ENCODE measurements at regions not wholly inside any gene's neighbourhood (a gene's known extent, or its start where the extent isn't known, plus 50 kb on each side); places are given as distances from the start of the nearest gene placed in this dataset.

DNA sequence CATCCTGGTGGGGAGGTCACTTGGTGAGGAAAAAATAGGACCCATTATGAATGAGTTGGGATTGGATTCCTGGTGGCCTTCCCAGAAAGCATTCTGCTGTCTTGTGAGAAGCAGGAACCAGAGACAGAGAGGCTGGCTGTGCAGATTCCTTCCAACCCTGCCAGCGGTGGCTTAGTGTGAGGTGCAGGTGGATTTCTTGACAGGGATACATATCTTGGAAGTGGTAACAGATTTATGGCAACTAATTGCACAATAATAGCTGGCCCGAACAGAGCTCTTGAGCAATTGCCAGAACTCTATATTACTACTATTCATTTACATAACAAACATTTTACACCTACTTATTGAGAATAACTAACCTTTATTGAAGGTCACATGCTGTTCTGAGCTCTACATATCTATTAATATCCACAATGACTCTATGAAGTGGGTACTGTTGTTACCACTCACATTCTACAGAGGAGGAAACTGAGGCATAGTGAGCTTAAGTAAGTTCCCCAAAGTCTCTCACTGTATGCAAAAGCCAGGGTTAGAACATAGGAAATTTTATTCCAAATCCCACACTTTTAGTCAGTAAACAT is 173.9 kb upstream of the SERP2 start:
- TF ChIP-seq POLR2A (IDR thresholded peaks at IDR 0.05; ENCODE audit: low read depth, low read length) (no peak), SPI1 (IDR thresholded peaks at IDR 0.05; ENCODE audit: low read depth, low read length) (no peak), POU2F2 (IDR thresholded peaks at IDR 0.05; ENCODE audit: low read depth, low read length) (no peak), TAF1 (IDR thresholded peaks at IDR 0.05; ENCODE audit: low read depth, low read length) (no peak), PAX5 (IDR thresholded peaks at IDR 0.05; ENCODE audit: insufficient read depth, low read length, severe bottlenecking) (no peak), POLR2AphosphoS5 (IDR thresholded peaks at IDR 0.05; ENCODE audit: low read depth, low read length) (no peak)
- FAIRE-seq (no peak), DNase-seq (ENCODE audit: insufficient read length, low spot score) (no peak)

DNA sequence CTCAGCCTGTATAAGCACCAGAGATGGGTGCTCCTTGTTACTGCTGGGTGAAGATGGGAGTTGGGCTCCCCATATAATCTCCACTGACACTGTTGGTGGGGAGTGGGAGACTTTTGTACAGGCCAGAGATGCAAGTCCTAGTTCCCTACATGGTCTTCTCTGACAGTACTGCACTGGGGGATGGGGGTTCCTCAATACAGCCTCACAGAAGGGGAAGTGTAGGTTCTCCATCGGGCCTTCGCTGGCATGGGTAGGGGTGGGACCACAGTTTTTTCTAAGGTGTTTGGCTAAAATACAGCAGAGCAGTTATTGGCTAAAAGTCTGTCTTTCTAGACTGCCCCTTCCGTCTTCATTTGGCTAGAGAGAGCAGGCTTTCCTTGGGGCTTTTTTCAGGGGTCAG is 167.2 kb upstream of the SERP2 start:
- FAIRE-seq (no peak), DNase-seq (ENCODE audit: insufficient read length, low spot score) (no peak)
- TF ChIP-seq TAF1 (IDR thresholded peaks at IDR 0.05; ENCODE audit: low read depth, low read length) (no peak), POU2F2 (IDR thresholded peaks at IDR 0.05; ENCODE audit: low read depth, low read length) (no peak), PAX5 (IDR thresholded peaks at IDR 0.05; ENCODE audit: insufficient read depth, low read length, severe bottlenecking) (no peak), POLR2A (IDR thresholded peaks at IDR 0.05; ENCODE audit: low read depth, low read length) (no peak), SPI1 (IDR thresholded peaks at IDR 0.05; ENCODE audit: low read depth, low read length) (no peak), POLR2AphosphoS5 (IDR thresholded peaks at IDR 0.05; ENCODE audit: low read depth, low read length) (no peak)

DNA sequence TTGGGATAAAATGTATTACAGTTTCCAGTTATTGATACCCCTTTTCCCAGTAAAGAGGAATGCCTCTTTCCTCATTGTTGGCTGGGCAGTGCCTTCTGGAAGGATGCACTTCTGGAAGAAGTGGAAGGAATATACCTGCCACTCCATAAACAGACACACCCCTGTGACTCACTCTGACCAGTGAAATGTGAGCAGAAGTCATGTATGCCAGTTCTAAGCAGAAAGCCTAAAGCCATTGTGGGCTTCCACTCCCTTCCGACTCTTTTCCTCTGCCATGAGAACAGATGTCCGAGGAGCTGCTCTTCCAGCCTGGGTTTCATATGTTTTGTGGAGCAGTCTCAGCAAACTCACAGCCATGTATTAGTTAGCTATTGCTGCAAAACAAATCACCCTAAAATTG is 166.1 kb upstream of the SERP2 start:
- no peak for FAIRE-seq
- DNase-seq (ENCODE audit: insufficient read length, low spot score) = no peak
- no peak for TF ChIP-seq POU2F2 (IDR thresholded peaks at IDR 0.05; ENCODE audit: low read depth, low read length)

- no peak for FAIRE-seq
- no peak for TF ChIP-seq POLR2AphosphoS5 (IDR thresholded peaks at IDR 0.05; ENCODE audit: low read depth, low read length)
- TF ChIP-seq TAF1 (IDR thresholded peaks at IDR 0.05; ENCODE audit: low read depth, low read length) = no peak
- no peak for TF ChIP-seq POU2F2 (IDR thresholded peaks at IDR 0.05; ENCODE audit: low read depth, low read length)
- TF ChIP-seq PAX5 (IDR thresholded peaks at IDR 0.05; ENCODE audit: insufficient read depth, low read length, severe bottlenecking) = no peak
- no peak for TF ChIP-seq SPI1 (IDR thresholded peaks at IDR 0.05; ENCODE audit: low read depth, low read length)
- no peak for TF ChIP-seq POLR2A (IDR thresholded peaks at IDR 0.05; ENCODE audit: low read depth, low read length)
Measured at GRCh38 chr13:44210525-44210924, 163.1 kb upstream of the SERP2 start.

GRCh38 chr13:44211286-44211685 is 162.3 kb upstream of the SERP2 start:
- DNase-seq (ENCODE audit: insufficient read length, low spot score) (no peak), FAIRE-seq (no peak)
- TF ChIP-seq PAX5 (IDR thresholded peaks at IDR 0.05; ENCODE audit: insufficient read depth, low read length, severe bottlenecking) (no peak), POU2F2 (IDR thresholded peaks at IDR 0.05; ENCODE audit: low read depth, low read length) (no peak), SPI1 (IDR thresholded peaks at IDR 0.05; ENCODE audit: low read depth, low read length) (no peak), POLR2AphosphoS5 (IDR thresholded peaks at IDR 0.05; ENCODE audit: low read depth, low read length) (no peak), TAF1 (IDR thresholded peaks at IDR 0.05; ENCODE audit: low read depth, low read length) (no peak), POLR2A (IDR thresholded peaks at IDR 0.05; ENCODE audit: low read depth, low read length) (no peak)

More at GRCh38 chr13:44210525-44210924, 163.1 kb upstream of the SERP2 start:
- DNase-seq (ENCODE audit: insufficient read length, low spot score) = no peak

- no peak for TF ChIP-seq POLR2AphosphoS5 (IDR thresholded peaks at IDR 0.05; ENCODE audit: low read depth, low read length)
- TF ChIP-seq TAF1 (IDR thresholded peaks at IDR 0.05; ENCODE audit: low read depth, low read length) = no peak
- no peak for FAIRE-seq
- no peak for DNase-seq (ENCODE audit: insufficient read length, low spot score)
Measured at GRCh38 chr13:44211704-44212346, 161.8 kb upstream of the SERP2 start.

GRCh38 chr13:44212633-44213396 is 160.8 kb upstream of the SERP2 start:
- FAIRE-seq = no peak
- DNase-seq (ENCODE audit: insufficient read length, low spot score) = no peak
- no peak for TF ChIP-seq POU2F2 (IDR thresholded peaks at IDR 0.05; ENCODE audit: low read depth, low read length)
- no peak for TF ChIP-seq POLR2A (IDR thresholded peaks at IDR 0.05; ENCODE audit: low read depth, low read length)
- no peak for TF ChIP-seq POLR2AphosphoS5 (IDR thresholded peaks at IDR 0.05; ENCODE audit: low read depth, low read length)
- TF ChIP-seq PAX5 (IDR thresholded peaks at IDR 0.05; ENCODE audit: insufficient read depth, low read length, severe bottlenecking) = no peak
- no peak for TF ChIP-seq TAF1 (IDR thresholded peaks at IDR 0.05; ENCODE audit: low read depth, low read length)
- no peak for TF ChIP-seq SPI1 (IDR thresholded peaks at IDR 0.05; ENCODE audit: low read depth, low read length)

GRCh38 chr13:44218501-44219240 is 155.0 kb upstream of the SERP2 start:
- DNase-seq (ENCODE audit: insufficient read length, low spot score) (no peak), FAIRE-seq (no peak)
- TF ChIP-seq POLR2A (IDR thresholded peaks at IDR 0.05; ENCODE audit: low read depth, low read length) (no peak), POLR2AphosphoS5 (IDR thresholded peaks at IDR 0.05; ENCODE audit: low read depth, low read length) (no peak), POU2F2 (IDR thresholded peaks at IDR 0.05; ENCODE audit: low read depth, low read length) (no peak), SPI1 (IDR thresholded peaks at IDR 0.05; ENCODE audit: low read depth, low read length) (no peak), TAF1 (IDR thresholded peaks at IDR 0.05; ENCODE audit: low read depth, low read length) (no peak), PAX5 (IDR thresholded peaks at IDR 0.05; ENCODE audit: insufficient read depth, low read length, severe bottlenecking) (no peak)
